HG03575 (cell line): ENCODE measurements at regions not wholly inside any gene's neighbourhood (a gene's known extent, or its start where the extent isn't known, plus 50 kb on each side); places are given as distances from the start of the nearest gene placed in this dataset.

Experiments
- ATAC-seq: cut with Tn5 transposase; IDR thresholded peaks from one replicate; pipeline ENCODE4 v1.9.1; 2021; ENCODE audit not compliant: unreplicated experiment, insufficient number of reproducible peaks, low FRiP score; ENCODE audit errors: extremely low read depth

- no peak for ATAC-seq
These were observed 119.5 kb upstream of the TNC start for GRCh38 chr9:115237385-115237998.

DNA sequence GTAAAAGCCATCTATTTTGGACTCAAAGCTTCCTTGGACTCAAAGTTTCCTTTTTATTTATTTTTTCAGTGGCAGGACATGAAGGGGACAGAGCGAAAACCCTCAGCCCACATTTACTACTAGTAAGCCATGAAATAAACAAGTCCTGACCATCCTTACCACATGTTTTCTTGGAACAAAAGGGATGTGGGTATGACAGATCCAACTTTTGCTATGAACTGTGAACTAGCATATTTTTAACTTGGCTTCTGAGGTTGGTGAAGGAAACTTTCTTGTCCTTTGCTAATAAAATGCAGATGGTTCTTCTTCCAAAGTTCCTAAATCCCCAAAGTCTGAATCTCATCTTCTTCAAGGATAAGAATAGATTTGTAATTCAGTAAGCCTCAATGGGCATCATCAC is 122.7 kb upstream of the TNC start:
- ATAC-seq: no peak

- ATAC-seq: no peak
These were observed 123.7 kb upstream of the TNC start for GRCh38 chr9:115241641-115242040.

DNA sequence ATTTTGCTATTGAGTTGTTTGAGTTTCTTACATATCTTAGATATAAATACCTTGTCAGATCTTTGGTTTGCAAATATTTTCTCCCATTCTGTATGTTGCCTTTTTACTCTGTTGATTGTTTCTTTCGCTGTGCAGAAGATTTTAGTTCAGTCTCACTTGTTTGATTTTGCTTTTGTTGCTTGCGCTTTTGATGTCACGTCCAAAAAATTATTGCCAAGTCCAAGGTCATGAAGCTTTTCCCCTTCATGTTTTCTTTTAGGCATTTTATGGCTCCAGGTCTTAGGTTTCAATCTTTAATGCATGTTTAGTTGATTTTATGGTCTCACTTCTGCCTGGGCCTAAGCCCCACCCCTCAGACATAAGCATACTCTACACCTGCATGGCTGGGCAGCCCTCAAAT is 131.5 kb upstream of the TNC start:
- no peak for ATAC-seq

- ATAC-seq: no peak
These were observed 132.7 kb upstream of the TNC start for GRCh38 chr9:115250621-115251032.

GRCh38 chr9:115254287-115255180 is 136.6 kb upstream of the TNC start:
- no peak for ATAC-seq

DNA sequence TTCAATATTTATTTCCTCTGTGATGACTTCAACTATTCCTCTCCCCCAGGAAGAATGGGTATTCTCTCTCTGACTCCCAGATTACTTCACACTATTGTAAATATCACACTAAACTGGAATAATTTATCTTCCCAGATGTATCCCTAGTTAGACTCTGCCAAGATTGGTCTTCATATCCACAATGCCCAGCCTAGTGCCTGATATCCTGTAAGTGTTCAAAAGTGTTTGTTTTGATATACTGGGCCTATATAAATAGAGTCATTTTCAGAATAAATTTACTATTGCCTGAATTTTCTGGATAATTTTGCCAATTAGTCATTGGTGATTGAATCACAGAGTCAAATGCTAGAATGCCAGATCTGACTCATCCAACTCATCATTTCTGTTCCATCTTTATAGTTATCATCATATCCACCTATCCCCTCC is 143.7 kb upstream of the TNC start:
- no peak for ATAC-seq

DNA sequence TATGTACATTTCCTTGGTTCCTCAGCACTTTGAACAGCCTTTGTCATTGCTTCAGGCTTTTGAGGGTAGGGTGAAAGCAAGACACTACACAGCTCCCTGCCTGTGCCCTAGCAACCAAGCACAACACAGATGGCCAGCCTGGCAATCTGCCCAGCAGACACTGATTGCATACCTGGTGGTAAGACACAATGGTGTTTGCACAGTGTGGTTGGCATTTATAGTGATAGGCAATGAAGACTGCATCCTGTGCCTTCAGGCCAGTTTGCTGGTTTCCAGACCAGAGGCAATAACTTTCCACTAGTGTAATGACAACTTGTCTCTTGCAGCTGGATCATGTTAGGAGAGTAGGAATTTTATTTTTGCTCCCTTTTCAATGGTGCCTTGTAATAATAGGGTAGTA is 144.5 kb upstream of the TNC start:
- no peak for ATAC-seq

- no peak for ATAC-seq
These were observed 145.0 kb upstream of the TNC start for GRCh38 chr9:115262952-115263351.

- no peak for ATAC-seq
These were observed 145.6 kb upstream of the TNC start for GRCh38 chr9:115263371-115264075.

DNA sequence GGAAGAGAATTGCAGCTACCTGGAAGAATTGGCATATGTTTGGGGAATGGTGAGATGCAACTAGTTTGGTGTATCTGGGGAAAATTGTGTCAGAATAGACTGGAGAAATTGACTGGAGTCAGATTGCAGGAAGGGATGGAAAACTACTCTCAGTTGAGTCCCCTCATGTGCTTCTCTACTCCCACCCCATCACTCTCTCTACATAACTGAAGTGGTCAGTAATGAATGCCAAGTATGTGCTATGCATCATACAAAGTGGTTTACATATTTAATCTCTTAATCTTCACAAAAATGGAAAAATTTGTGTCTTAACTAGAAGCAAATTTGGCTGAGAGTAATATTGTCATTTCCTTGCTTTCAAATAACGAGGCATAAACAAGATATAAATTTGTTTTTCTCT is 146.4 kb upstream of the TNC start:
- no peak for ATAC-seq

DNA sequence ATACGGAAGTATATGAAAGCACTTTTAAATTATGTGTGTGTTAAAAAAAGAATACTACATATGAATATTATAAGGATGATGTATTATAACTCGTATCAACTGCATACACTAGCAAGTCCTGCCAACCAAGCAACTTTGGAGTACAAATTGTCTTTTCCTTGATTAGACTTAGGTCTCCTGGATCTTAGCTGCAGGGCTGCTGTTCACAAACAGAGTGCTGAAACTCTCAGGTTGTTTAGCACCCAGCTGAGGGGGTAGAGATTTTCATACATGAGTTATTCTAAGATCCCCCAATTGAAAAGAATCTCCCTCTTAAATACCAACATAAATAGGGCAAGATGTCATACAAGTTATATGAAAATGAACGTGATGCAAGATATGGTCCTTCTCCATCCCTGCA is 149.8 kb upstream of the TNC start:
- ATAC-seq: no peak

DNA sequence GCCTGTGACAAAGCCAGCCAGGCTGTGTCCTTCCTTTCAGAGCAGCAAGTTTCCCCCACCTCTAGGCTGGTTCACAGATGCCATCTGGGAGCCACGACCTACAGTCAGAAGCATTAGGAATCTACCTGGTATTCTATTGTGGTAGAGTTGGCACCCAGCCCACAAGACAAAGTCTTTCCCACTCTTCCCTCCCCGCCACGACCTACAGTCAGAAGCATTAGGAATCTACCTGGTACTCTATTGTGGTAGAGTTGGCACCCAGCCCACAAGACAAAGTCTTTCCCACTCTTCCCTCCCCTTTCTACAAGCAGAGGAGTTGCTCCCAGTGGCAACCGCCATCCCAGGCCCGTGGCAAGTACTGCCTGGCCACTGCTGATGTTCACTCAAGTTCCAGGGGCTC is 157.8 kb upstream of the TNC start:
- ATAC-seq: no peak

DNA sequence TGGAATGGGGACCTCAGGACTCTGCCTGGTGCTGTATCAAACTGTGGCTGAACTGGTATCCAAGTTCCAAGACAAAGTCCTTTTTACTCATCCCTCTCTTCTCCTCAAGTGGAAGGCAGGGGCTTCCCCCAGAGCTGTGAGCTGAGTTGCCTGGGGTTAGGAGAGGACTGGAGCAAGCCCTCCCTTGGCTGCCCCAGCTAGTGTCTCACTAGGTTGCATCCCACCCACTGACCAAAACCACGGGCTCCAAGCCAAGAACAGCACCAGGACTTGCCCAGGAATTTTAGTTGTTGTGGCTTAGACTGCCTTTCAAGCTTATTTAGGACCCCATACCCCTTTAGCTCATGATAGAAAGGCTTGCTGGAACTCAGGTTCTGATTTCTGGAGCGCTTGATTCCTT is 158.7 kb upstream of the TNC start:
- no peak for ATAC-seq

GRCh38 chr9:115277301-115277700 is 159.3 kb upstream of the TNC start:
- no peak for ATAC-seq

- no peak for ATAC-seq
These were observed 160.5 kb upstream of the TNC start for GRCh38 chr9:115278326-115279035.

GRCh38 chr9:115283395-115283794 is 165.4 kb upstream of the TNC start:
- no peak for ATAC-seq

GRCh38 chr9:115285836-115286235 is 167.9 kb upstream of the TNC start:
- ATAC-seq: no peak

- no peak for ATAC-seq
These were observed 168.5 kb upstream of the TNC start for GRCh38 chr9:115286411-115286810.
